Smooth muscle cell (in vitro differentiated cells): ENCODE measurements at regions not wholly inside any gene's neighbourhood (a gene's known extent, or its start where the extent isn't known, plus 50 kb on each side); places are given as distances from the start of the nearest gene placed in this dataset.

Source experiments
- DNase-seq: peaks from one replicate; lab custom pipeline; 2025; ENCODE audit not compliant: unreplicated experiment; lab: John Stamatoyannopoulos, UW
- H2AFZ ChIP-seq: fragments of 200-600 bp; sonication (generic); 2 replicates; pipeline ENCODE4 v1.6.0; 2016; ENCODE audit warnings: antibody characterized with exemption, low read depth, mild to moderate bottlenecking
- H3F3A ChIP-seq: fragments of 200-600 bp; sonication (generic); 2 replicates; pipeline ENCODE4 v1.6.0; 2017; ENCODE audit warnings: antibody characterized with exemption, low read depth
- H3K27ac ChIP-seq: fragments of 200-600 bp; sonication (generic); 2 replicates; pipeline ENCODE4 v1.5.1; 2016; ENCODE audit warnings: low read depth, mild to moderate bottlenecking
- H3K27me3 ChIP-seq: fragments of 200-600 bp; sonication (generic); 2 replicates; pipeline ENCODE4 v1.6.1; 2016; ENCODE audit warnings: low read depth, mild to moderate bottlenecking
- H3K36me3 ChIP-seq: fragments of 200-600 bp; sonication (generic); 2 replicates; pipeline ENCODE4 v1.5.1; 2016; ENCODE audit warnings: low read depth
- H3K4me1 ChIP-seq: fragments of 200-600 bp; sonication (generic); 2 replicates; pipeline ENCODE4 v1.5.1; 2016; ENCODE audit warnings: low read depth
- H3K4me2 ChIP-seq: fragments of 200-600 bp; sonication (generic); 2 replicates; pipeline ENCODE4 v1.6.0; 2016; ENCODE audit warnings: mild to moderate bottlenecking
- H3K4me3 ChIP-seq: fragments of 200-600 bp; sonication (generic); 2 replicates; pipeline ENCODE4 v1.5.1; 2016; ENCODE audit warnings: mild to moderate bottlenecking
- H3K79me2 ChIP-seq: fragments of 200-600 bp; sonication (generic); 2 replicates; pipeline ENCODE4 v1.6.0; 2016; ENCODE audit warnings: low read depth, mild to moderate bottlenecking
- H3K9ac ChIP-seq: fragments of 200-600 bp; sonication (generic); 2 replicates; pipeline ENCODE4 v1.6.0; 2016; ENCODE audit warnings: low read depth
- H3K9me3 ChIP-seq: fragments of 200-600 bp; sonication (generic); replicated peaks from 2 replicates; pipeline ENCODE4 v1.5.1; 2016; ENCODE audit warnings: low read depth
- H4K20me1 ChIP-seq: fragments of 200-600 bp; sonication (generic); 2 replicates; pipeline ENCODE4 v1.6.0; 2016; ENCODE audit warnings: low read depth
- WGBS: methylation state at CpG from one replicate; pipeline ENCODE4 v1.1.7; 2016; ENCODE audit warnings: low lambda C conversion rate; 5-methylcytosine and 5-hydroxymethylcytosine counted together
- TF ChIP-seq, protein P1 (sequence below): fragments of 200-600 bp; sonication (generic); IDR thresholded peaks from 2 replicates; pipeline ENCODE4 v1.5.1; 2017; ENCODE audit warnings: borderline replicate concordance, mild to moderate bottlenecking, antibody characterized with exemption; ENCODE audit not compliant: insufficient read depth, poor library complexity, severe bottlenecking

DNA sequence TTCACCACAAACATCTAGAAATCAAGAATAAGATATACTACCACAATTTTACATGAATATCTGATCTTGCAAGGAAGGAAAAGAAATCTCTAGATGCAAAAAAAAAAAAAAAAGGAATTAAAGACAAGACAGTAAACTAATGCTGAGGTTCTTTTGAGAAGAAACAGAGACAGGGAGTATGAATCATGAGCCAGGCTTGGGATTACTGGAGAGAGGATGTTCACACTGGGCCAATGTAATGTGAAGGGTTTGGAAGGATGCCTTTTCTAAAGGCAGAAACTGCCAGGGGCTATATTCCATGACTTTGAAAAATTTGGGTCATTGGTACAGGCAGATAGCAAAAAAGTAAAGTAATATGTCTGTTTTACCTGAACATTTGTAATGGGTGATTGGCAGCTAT, 573.0 kb upstream of the IGFBP3 start:
- DNase-seq, result no peak
- Histone ChIP-seq H3K27ac (peak overlapping the region; percentile 75), H2AFZ (no peak overlapping the region)

DNA sequence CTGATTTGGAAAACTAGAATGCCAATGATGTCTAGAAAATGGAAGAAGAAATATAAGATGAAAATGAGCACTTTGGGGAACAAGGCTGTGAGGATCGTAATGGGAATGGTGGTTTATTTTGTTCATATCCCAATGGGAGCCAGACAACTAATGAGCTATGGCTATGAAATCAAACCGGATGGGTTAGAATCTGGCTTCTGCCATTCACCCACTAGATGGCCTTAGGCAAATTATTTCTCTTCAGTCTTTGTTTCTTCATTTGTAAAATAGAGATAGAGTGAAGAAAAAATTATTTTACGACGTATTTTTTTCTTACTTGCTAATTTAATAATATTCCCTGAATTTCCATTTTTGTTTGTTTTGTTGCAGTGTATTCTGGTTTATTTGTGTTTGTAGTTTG, 572.1 kb upstream of the IGFBP3 start:
- peak overlapping the region; percentile 75 for H3K27ac ChIP-seq
- no peak overlapping the region for H3K9ac ChIP-seq
- no peaks in the 10 kb centered on the region for H3K9me3 ChIP-seq
- DNase-seq, result no peak
- TF ChIP-seq, protein P1, sequence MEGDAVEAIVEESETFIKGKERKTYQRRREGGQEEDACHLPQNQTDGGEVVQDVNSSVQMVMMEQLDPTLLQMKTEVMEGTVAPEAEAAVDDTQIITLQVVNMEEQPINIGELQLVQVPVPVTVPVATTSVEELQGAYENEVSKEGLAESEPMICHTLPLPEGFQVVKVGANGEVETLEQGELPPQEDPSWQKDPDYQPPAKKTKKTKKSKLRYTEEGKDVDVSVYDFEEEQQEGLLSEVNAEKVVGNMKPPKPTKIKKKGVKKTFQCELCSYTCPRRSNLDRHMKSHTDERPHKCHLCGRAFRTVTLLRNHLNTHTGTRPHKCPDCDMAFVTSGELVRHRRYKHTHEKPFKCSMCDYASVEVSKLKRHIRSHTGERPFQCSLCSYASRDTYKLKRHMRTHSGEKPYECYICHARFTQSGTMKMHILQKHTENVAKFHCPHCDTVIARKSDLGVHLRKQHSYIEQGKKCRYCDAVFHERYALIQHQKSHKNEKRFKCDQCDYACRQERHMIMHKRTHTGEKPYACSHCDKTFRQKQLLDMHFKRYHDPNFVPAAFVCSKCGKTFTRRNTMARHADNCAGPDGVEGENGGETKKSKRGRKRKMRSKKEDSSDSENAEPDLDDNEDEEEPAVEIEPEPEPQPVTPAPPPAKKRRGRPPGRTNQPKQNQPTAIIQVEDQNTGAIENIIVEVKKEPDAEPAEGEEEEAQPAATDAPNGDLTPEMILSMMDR, result no peak
- H3K27me3 ChIP-seq, result no peaks in the 10 kb centered on the region
- peaks cover 8% of the 10 kb centered on the region for H3F3A ChIP-seq
- 78% methylated on average over 4 of the region's 4 CpGs for WGBS
- H3K79me2 ChIP-seq, result no peaks in the 10 kb centered on the region
- H2AFZ ChIP-seq, result no peak overlapping the region
- H3K4me3 ChIP-seq, result no peak overlapping the region
- no peak overlapping the region for H3K4me2 ChIP-seq
- H3K36me3 ChIP-seq, result no peaks in the 10 kb centered on the region
- H4K20me1 ChIP-seq, result no peaks in the 10 kb centered on the region
- H3K4me1 ChIP-seq, result no peaks in the 10 kb centered on the region

More for the DNA sequence above, 573.0 kb upstream of the IGFBP3 start:
- no peaks in the 10 kb centered on the region for H4K20me1 ChIP-seq
- TF ChIP-seq, protein P1, result no peak
- peak overlapping the region; percentile 59 for H3K4me2 ChIP-seq
- H3K27me3 ChIP-seq, result no peaks in the 10 kb centered on the region
- no peak overlapping the region for H3K9ac ChIP-seq
- no peaks in the 10 kb centered on the region for H3K36me3 ChIP-seq
- H3K79me2 ChIP-seq, result no peaks in the 10 kb centered on the region
- H3F3A ChIP-seq, result peaks cover 8% of the 10 kb centered on the region
- H3K4me1 ChIP-seq, result no peaks in the 10 kb centered on the region
- no peaks in the 10 kb centered on the region for H3K9me3 ChIP-seq
- H3K4me3 ChIP-seq, result no peak overlapping the region

DNA sequence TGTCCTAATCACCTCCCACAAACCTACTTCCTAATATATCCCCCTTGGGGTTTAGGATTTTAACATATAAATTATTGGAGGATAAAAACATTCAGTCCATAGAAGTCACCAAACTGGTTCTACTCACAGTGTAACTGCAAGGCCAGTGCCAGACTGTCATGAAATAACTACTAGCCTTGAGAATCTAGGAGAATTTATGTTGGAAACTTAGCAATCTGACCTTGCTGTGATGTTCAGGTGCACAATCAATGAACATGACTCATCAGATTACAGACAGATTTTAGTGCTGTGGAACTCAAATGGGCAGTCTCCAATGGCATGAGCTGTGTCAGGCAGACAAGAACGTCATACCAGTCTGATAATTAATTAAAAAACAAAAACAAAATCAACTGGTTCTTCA, 571.4 kb upstream of the IGFBP3 start:
- peaks cover 8% of the 10 kb centered on the region for H3F3A ChIP-seq
- H3K79me2 ChIP-seq, result no peaks in the 10 kb centered on the region
- H3K4me1 ChIP-seq, result no peaks in the 10 kb centered on the region
- no peaks in the 10 kb centered on the region for H3K36me3 ChIP-seq
- no peaks in the 10 kb centered on the region for H3K9me3 ChIP-seq
- no peak overlapping the region for H3K4me3 ChIP-seq
- DNase-seq, result no peak
- no peak overlapping the region for H3K9ac ChIP-seq
- TF ChIP-seq, protein P1, result no peak
- WGBS, result 74% methylated on average over 1 of the region's 1 CpG
- no peak overlapping the region for H3K4me2 ChIP-seq
- peak overlapping the region; percentile 75 for H3K27ac ChIP-seq
- H4K20me1 ChIP-seq, result no peaks in the 10 kb centered on the region
- no peak overlapping the region for H2AFZ ChIP-seq
- no peaks in the 10 kb centered on the region for H3K27me3 ChIP-seq

GRCh38 chr7:46490406-46490805, 569.3 kb upstream of the IGFBP3 start:
- H3K36me3 ChIP-seq, result no peaks in the 10 kb centered on the region
- no peak overlapping the region for H3K9ac ChIP-seq
- no peaks in the 10 kb centered on the region for H3K9me3 ChIP-seq
- H2AFZ ChIP-seq, result peak overlapping the region; percentile 10
- peaks cover 16% of the 10 kb centered on the region for H3F3A ChIP-seq
- no peak for DNase-seq
- H4K20me1 ChIP-seq, result no peaks in the 10 kb centered on the region
- H3K4me1 ChIP-seq, result peaks cover 2% of the 10 kb centered on the region
- H3K27ac ChIP-seq, result no peak overlapping the region
- TF ChIP-seq, protein P1, result no peak
- no peak overlapping the region for H3K4me3 ChIP-seq
- WGBS, result 94% methylated on average over 1 of the region's 1 CpG
- H3K79me2 ChIP-seq, result no peaks in the 10 kb centered on the region
- H3K27me3 ChIP-seq, result no peaks in the 10 kb centered on the region
- no peak overlapping the region for H3K4me2 ChIP-seq
